Lower lobe of right lung (tissue), 2 donors: ENCODE measurements at regions not wholly inside any gene's neighbourhood (a gene's known extent, or its start where the extent isn't known, plus 50 kb on each side); places are given as distances from the start of the nearest gene placed in this dataset.

Experiments
- ATAC-seq, 2 donors: fragments of 200-7000 bp; cut with Tn5 transposase; one replicate each; pipeline ENCODE4 v1.9.1; 2020 to 2022; ENCODE audit warnings: mild to moderate bottlenecking in 2 of 2, moderate library complexity in 2 of 2
- DNase-seq: peaks from one replicate; pipeline ENCODE4 v3.0.0-alpha.2; 2020
- H3K27ac ChIP-seq: fragments of 200-600 bp; one replicate; pipeline ENCODE4 v1.8.0; 2022
- H3K27me3 ChIP-seq: fragments of 200-600 bp; one replicate; pipeline ENCODE4 v1.8.0; 2022; ENCODE audit warnings: low read depth
- H3K36me3 ChIP-seq: fragments of 200-600 bp; one replicate; pipeline ENCODE4 v1.8.0; 2022; ENCODE audit warnings: mild to moderate bottlenecking
- H3K4me1 ChIP-seq: fragments of 200-600 bp; one replicate; pipeline ENCODE4 v1.8.0; 2022
- H3K4me3 ChIP-seq: fragments of 200-600 bp; one replicate; pipeline ENCODE4 v1.8.0; 2022; ENCODE audit warnings: mild to moderate bottlenecking
- H3K9me3 ChIP-seq: fragments of 200-600 bp; one replicate; pipeline ENCODE4 v1.8.0; 2022
- intact Hi-C: fragments of 100-400 bp; cut with DNase I; formaldehyde crosslinking; loops from one replicate; pipeline ENCODE4 v1.11.0; 2022
- TF ChIP-seq, protein P1 (sequence below): fragments of 200-600 bp; IDR thresholded peaks from one replicate; pipeline ENCODE4 v1.8.0; 2022; ENCODE audit warnings: antibody characterized with exemption, mild to moderate bottlenecking
- donor health status: DM: no; HTN: yes; CAD: no; lungs with severe emphysema.

DNA sequence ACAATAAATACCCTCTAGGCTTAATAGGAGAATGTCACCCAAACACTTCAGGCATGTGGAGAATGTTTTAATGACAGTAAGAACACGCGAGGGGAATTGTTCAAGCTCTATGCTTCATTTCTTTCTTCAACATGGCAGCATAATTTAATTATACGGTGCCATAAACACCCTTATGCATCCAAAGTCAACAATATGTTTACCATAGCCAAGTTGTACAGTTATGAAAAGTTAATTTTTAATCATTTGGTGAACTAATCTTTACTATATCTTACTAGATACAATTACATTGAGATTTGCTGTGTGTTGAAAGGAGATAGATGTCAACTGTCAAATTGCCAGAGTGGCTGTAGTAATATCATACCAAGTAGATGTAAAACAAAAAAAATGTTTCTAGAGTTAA is 185.9 kb upstream of the NBEA start:
- intact Hi-C loops, result no loop called here
- H3K9me3 ChIP-seq, result no peaks in the 10 kb centered on the region
- ATAC-seq (no peak), DNase-seq (no peak)
- H3K27ac ChIP-seq, result no peak overlapping the region
- H3K36me3 ChIP-seq, result no peaks in the 10 kb centered on the region
- no peaks in the 10 kb centered on the region for H3K4me1 ChIP-seq
- H3K27me3 ChIP-seq, result no peaks in the 10 kb centered on the region
- TF ChIP-seq, protein P1, sequence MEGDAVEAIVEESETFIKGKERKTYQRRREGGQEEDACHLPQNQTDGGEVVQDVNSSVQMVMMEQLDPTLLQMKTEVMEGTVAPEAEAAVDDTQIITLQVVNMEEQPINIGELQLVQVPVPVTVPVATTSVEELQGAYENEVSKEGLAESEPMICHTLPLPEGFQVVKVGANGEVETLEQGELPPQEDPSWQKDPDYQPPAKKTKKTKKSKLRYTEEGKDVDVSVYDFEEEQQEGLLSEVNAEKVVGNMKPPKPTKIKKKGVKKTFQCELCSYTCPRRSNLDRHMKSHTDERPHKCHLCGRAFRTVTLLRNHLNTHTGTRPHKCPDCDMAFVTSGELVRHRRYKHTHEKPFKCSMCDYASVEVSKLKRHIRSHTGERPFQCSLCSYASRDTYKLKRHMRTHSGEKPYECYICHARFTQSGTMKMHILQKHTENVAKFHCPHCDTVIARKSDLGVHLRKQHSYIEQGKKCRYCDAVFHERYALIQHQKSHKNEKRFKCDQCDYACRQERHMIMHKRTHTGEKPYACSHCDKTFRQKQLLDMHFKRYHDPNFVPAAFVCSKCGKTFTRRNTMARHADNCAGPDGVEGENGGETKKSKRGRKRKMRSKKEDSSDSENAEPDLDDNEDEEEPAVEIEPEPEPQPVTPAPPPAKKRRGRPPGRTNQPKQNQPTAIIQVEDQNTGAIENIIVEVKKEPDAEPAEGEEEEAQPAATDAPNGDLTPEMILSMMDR, result no peak
- no peak overlapping the region for H3K4me3 ChIP-seq

GRCh38 chr13:34756572-34756971 is 185.5 kb upstream of the NBEA start:
- TF ChIP-seq, protein P1, result no peak
- no peak overlapping the region for H3K27ac ChIP-seq
- no peaks in the 10 kb centered on the region for H3K9me3 ChIP-seq
- intact Hi-C loops, result no loop called here
- H3K4me3 ChIP-seq, result no peak overlapping the region
- no peaks in the 10 kb centered on the region for H3K4me1 ChIP-seq
- no peaks in the 10 kb centered on the region for H3K27me3 ChIP-seq
- no peak for ATAC-seq
- no peaks in the 10 kb centered on the region for H3K36me3 ChIP-seq
- no peak for DNase-seq

DNA sequence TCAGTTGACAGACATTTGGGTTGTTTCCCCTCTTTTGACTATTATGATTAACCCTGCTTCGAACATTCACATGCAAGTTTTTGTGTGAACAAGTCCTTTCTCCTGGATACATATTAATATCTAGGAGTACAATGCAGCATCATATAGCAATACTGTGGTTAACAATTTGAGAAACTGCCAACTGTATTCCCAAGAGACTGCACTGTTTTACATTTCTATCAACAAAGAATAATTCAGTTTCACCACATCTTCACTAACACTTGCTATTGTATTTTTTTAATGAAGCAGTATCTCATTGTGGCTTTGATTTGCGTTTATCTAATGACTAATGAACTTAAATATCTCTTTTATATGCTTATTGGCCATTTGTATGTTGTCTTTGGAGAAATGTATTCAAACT is 184.6 kb upstream of the NBEA start:
- H3K36me3 ChIP-seq, result no peaks in the 10 kb centered on the region
- H3K9me3 ChIP-seq, result no peaks in the 10 kb centered on the region
- no peaks in the 10 kb centered on the region for H3K4me1 ChIP-seq
- no peaks in the 10 kb centered on the region for H3K27me3 ChIP-seq
- H3K27ac ChIP-seq, result no peak overlapping the region
- H3K4me3 ChIP-seq, result no peak overlapping the region
- ATAC-seq, result no peak
- TF ChIP-seq, protein P1, result no peak
- DNase-seq, result no peak
- intact Hi-C loops, result no loop called here

DNA sequence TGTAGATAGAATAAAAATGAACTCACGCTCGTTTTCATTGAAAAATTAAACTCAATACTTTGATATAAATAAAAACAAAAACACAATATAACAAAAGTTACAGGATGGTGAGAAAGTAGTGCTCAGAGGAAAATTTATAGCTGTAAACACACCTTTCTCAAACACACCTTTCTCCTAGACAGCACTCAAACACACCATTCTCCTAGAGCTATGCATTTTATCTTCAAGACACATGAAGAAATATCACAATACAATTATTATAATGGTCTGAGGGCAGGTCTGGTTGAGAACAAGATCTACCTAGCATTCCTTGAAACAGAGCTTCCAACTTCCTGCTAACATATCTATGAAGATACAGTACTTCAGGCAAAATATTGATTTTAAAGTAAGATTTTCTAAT is 183.4 kb upstream of the NBEA start:
- TF ChIP-seq, protein P1, result no peak
- Histone ChIP-seq H3K36me3 (no peaks in the 10 kb centered on the region), H3K27ac (no peak overlapping the region), H3K27me3 (no peaks in the 10 kb centered on the region), H3K9me3 (no peaks in the 10 kb centered on the region), H3K4me1 (no peaks in the 10 kb centered on the region), H3K4me3 (no peak overlapping the region)
- ATAC-seq (no peak), DNase-seq (no peak)
- intact Hi-C loops, result no loop called here

GRCh38 chr13:34762312-34762711 is 179.8 kb upstream of the NBEA start:
- intact Hi-C loops, result no loop called here
- ATAC-seq, result no peak
- TF ChIP-seq, protein P1, result no peak
- Histone ChIP-seq H3K36me3 (no peaks in the 10 kb centered on the region), H3K27ac (no peak overlapping the region), H3K9me3 (no peaks in the 10 kb centered on the region), H3K27me3 (no peaks in the 10 kb centered on the region), H3K4me1 (no peaks in the 10 kb centered on the region), H3K4me3 (no peak overlapping the region)
- no peak for DNase-seq

DNA sequence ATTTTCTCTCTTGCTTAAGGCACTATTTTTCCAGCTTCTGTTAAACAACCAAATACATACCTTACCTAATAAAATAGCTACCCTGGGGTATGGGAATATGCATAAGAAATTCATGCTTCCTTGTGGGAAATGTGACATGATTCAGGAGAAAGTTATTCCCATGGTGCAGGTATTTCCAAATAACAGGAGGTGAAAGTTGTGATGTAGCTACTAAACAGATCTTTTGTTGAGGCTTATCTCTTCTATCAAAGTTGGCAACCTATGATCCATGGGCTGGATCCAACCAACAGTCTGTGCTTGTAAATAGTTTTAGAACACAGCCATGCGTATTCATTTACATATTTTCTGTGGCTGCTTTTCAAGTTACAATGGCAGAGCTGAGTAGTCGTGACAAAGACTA is 177.8 kb upstream of the NBEA start:
- H3K9me3 ChIP-seq, result no peaks in the 10 kb centered on the region
- H3K4me3 ChIP-seq, result no peak overlapping the region
- TF ChIP-seq, protein P1, result no peak
- DNase-seq (no peak), ATAC-seq (no peak)
- intact Hi-C loops, result no loop called here
- H3K4me1 ChIP-seq, result no peaks in the 10 kb centered on the region
- H3K36me3 ChIP-seq, result no peaks in the 10 kb centered on the region
- H3K27ac ChIP-seq, result no peak overlapping the region
- no peaks in the 10 kb centered on the region for H3K27me3 ChIP-seq
